HG03097 (cell line): ENCODE measurements at regions not wholly inside any gene's neighbourhood (a gene's known extent, or its start where the extent isn't known, plus 50 kb on each side); places are given as distances from the start of the nearest gene placed in this dataset.
"Not testable (repeated sequence)": the region's sequence is repeated elsewhere in the genome, so short reads cannot be mapped to it uniquely, and the experiment has no call there.

Source experiments
- ATAC-seq: cut with Tn5 transposase; IDR thresholded peaks from one replicate; pipeline ENCODE4 v1.9.1; 2021; ENCODE audit not compliant: unreplicated experiment, low FRiP score

GRCh38 chr11:91563176-91563575 is 661.4 kb upstream of the FAT3 start:
- no peak for ATAC-seq

- ATAC-seq, result no peak
Measured at GRCh38 chr11:91560434-91560833, 664.2 kb upstream of the FAT3 start.

DNA sequence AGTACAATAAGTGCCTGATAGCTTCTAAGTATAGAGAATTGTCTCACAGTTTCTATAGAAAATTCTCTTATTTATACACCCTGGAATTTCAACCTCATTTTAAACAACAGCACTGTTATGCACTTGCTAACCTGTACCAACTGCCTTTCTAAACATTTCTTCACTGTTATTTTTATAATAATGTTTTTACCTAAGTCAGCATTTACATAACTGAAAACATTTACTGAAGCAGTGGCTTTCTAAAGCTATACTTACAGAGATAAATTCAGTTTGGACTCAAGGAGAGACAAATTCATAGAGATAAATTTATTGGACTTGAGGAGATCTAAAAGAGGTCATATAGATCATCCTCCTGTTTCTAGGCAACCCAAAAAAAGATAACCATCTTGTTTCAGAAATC is 686.6 kb upstream of the FAT3 start:
- no peak for ATAC-seq

DNA sequence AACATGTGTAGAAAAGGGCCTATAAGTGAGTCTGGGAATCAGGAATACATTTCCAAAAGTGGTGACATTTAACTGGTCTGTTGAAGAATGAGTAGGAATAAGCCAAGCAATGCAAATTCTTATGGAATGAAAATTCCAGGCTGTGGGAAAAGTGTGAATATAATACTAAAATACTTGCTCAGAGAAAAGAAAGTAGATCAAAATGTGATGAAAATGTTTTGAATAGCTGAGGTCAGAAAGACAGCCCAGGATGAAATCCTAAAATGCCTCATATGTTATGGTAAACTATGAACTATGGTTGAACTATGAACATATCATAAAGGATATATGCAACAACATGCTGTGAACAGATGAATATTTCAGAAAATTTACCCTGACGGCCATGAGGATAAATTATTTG is 688.3 kb upstream of the FAT3 start:
- no peak for ATAC-seq

DNA sequence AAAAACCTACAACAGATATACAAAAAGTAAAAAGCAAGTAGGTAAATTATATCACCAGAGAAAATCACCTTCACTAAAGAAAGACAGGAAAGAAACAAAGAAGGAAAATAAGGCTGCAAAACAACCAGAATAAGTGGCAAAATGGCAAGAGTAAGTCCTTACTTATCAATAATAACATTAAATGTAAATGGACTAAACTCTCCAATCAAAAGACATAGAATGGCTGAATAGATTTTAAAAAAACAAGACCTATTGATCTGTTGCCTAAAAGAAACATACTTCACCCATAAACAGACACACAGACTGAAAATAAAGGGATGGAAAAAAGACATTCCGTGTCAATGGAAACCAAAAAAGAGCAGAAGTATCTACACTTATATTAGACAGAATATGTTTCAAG is 695.7 kb upstream of the FAT3 start:
- ATAC-seq, result no peak

DNA sequence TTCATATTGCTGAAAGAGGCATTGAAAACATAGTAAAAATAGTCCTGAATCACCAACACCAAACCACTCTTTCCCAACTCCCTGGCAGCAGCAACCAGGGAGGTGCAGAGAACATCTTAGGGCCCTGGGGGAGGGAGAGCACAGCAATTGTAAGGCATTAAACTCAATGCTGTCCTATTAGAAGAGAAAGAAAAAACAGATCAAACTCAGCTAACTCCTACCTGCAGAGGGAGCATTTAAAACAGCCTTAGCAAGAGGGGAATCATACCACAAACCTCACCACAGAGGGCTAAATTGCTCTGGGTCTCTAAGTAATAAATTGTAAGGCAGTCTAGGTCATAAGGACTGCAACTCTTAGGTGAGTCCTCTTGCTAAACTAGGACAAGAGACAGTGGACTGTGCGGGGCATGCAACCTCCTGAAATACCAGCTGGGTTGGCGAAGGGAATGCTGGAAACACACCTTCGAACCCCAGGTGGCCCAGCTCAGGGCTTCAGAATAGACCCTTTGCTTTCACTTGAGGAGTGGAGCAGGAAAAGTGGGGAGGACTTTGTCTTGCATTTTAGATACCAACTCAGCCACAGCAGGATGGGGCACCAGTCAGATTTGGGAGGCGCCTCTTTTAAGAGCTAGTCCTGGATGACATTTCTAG is 697.1 kb upstream of the FAT3 start:
- ATAC-seq, result no peak

DNA sequence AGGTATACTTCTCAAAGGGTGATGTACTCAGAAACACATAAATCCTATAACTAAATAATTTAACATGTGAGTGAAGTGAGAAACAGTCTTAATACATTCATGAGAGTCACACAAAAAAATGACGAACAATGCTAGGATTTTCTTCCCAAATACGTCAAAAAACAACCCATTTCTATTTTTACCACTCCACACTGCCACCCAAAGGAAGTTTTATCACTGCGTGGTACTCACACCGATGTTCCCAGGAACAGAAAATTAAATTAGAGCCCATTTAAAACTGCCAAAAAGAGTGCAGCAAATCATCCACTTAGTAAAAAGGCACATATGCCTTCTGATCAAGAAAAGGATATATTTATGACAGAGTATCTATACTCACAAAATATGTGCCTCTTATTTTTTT is 710.9 kb upstream of the FAT3 start:
- no peak for ATAC-seq

GRCh38 chr11:91497847-91498246 is 726.8 kb upstream of the FAT3 start:
- ATAC-seq, result no peak

- ATAC-seq, result no peak
Measured at GRCh38 chr11:91495837-91496236, 728.8 kb upstream of the FAT3 start.

GRCh38 chr11:91489989-91490388 is 734.6 kb upstream of the FAT3 start:
- ATAC-seq, result no peak

DNA sequence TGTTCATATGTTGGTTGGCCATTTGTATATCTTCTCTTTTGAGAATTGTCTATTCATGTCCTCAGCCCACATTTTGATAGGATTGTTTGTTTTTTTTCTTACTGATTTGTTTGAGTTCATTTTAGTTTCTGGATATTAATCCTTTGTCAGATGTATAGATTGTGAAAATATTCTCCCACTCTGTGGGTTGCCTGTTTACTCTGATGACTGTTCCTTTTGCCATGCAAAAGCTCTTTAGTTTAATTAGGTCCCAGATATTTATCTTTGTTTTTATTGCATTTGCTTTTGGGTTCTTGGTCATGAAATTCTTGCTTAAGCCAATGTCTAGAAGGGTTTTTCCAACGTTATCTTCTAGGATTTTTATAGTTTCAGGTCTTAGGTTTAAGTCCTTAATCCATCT is 740.7 kb upstream of the FAT3 start:
- ATAC-seq, result not testable (repeated sequence)

- not testable (repeated sequence) for ATAC-seq
Measured at GRCh38 chr11:91481875-91482274, 742.7 kb upstream of the FAT3 start.

GRCh38 chr11:91470656-91471055 is 754.0 kb upstream of the FAT3 start:
- no peak for ATAC-seq

DNA sequence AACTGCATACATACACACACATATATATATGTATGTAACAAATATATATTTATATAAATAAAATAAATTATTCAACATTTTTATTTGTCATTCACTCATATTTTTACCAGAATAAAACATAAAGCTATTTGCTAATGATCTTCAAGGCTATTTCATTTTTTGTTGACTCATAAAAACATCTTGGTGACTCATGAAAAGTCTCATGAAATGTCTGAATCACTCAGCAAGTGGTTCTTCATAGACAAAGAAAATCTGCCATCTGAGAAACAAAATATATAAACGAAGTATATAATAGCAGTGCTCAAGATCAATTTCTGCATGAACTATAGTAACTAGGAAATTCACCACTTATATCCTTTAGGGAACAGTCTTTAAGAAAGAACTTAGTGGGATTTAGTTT is 764.8 kb upstream of the FAT3 start:
- no peak for ATAC-seq

GRCh38 chr11:91446267-91446666 is 778.4 kb upstream of the FAT3 start:
- no peak for ATAC-seq

- no peak for ATAC-seq
Measured at GRCh38 chr11:91435694-91436395, 788.8 kb upstream of the FAT3 start.

DNA sequence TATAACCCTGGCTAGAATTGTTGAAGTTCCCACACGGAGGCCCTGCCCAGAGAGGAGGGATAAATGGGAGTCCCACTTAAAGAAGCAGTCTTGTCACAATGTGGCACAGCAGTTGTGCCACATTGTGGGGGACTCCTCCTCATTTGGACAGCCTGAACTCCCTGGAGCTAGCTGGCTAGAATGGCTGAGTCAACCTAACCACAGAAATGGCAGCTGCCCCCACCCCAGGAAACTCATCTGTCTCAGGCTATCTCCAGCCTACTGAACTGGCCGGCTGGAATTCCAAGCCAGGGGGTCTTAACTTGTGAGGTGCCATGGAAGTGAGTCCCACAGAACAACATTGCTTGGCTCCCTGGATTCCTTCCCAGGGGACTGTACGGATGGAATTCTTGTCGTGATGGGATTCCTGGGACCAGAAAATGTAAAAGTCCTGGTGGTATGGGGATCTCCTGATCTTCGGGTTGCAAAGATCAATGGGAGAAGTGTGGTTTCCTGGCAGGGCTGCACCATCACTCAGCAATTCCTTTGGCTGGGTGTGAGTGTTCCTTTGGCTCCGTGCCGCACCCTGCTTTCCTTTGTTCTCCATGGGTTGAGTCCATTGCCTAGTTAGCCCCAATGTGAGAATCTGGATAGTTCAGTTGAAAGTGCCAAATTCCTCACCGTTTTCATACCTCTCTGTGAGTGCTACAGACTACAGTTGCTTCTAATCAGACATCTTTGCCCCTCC is 791.2 kb upstream of the FAT3 start:
- ATAC-seq, result no peak

GRCh38 chr11:91421641-91422040 is 803.0 kb upstream of the FAT3 start:
- no peak for ATAC-seq

DNA sequence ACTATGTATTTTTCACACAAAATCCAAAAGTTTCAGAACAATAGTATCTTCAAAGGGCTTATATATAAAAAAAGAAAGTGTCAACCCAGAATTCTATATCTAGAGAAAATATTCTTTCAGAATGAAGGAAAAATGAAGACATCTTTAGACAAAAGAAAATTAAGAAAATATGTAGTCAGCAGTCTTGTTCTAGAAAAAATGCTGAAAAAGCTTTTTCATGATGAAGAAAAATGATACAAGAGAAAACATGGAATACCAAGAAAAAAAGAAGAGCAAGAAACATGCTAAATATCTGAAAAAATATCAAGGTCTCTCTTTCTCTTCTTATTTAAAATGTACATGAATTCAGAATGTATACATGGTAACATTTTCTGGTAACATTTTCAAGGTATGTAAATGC is 816.8 kb upstream of the FAT3 start:
- no peak for ATAC-seq

GRCh38 chr11:91406009-91406408 is 818.6 kb upstream of the FAT3 start:
- no peak for ATAC-seq

DNA sequence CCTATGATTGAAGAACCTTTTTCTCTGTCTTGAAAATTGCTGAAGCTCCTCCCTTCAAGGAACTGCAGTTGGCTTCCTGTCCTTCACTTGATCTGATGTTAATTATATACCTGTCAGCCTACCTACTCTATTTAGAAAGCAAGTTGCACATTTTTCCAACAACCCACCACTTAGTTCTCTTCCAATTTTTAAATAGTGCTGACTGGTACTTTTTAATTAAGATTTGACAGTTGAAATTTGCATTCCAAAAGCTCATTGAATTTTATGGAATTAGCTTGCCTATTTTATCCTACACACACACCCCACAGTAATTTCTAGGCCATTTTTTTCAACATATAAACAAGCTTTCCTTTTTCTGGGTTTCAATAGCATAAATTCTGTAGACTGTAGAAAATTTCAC is 820.3 kb upstream of the FAT3 start:
- no peak for ATAC-seq

- ATAC-seq, result no peak
Measured at GRCh38 chr11:91397134-91397468, 827.5 kb upstream of the FAT3 start.
